GM12875 (cell line): ENCODE measurements at regions not wholly inside any gene's neighbourhood (a gene's known extent, or its start where the extent isn't known, plus 50 kb on each side); places are given as distances from the start of the nearest gene placed in this dataset.
A peak's percentile ranks its signal among the peaks of the same experiment; 100 is the strongest.

Source experiments
- H3K4me3 ChIP-seq: one replicate; pipeline ENCODE4 v1.5.1; 2011; ENCODE audit warnings: low read depth, low read length, control low read depth
- TF ChIP-seq, protein P1 (sequence below): IDR thresholded peaks from 2 replicates; pipeline ENCODE4 v1.5.1; 2011; ENCODE audit warnings: low read depth, mild to moderate bottlenecking, control low read depth, inconsistent platforms, low read length, moderate library complexity, borderline replicate concordance; ENCODE audit not compliant: insufficient read depth

DNA sequence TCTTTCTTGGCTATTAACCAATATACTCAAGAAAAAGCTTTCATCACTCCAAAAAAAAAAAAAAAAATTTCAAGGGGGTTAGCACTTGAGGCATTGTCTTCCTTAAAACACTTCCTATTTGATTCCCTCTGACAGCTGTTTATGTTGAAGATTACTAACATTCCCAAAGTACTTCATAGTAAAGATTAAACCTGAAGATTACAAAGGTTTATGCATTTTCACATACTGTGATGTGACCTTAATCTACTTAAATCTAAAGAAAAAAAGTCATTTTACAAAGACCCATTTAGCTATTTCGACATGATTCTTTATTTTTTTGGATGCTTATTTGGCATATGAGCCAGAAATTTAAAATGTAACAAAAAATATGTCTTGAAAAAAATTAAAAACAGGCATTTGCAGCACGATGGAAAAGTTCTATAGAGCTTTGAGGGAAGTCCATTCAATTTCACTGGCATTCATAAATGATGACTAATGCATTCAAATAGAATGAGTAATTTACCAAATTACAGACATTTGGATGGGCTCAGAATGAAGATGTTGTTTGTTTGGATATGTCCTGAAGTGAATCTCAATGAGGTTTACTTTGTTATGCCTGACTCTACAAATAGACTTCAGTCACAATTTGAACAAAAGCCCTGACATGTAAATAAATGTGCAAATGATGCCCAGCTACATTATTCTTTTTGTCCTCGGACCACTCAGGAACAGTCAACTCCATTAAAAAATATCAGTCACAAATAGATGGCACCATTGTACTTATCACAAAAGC is 674.6 kb upstream of the MARCKS start:
- no peak overlapping the region for H3K4me3 ChIP-seq

DNA sequence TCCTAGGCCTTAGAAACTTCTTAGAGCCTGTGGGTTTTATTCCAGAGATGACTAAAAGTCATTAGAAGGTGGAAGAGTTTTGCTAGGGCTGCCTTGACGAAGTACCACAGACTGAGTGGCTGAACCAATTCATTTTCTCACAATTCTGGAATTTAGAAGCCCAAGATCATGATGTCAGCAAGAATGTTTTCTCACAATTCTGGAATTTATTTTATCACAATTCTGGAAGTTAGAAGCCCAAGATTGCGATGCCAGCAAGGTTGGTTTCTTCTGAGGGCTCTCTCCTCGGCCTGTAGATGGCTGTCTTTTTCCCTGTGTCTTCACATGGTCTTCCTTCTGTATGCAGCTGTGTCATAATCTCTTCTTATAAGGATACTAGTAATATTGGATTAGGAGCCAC is 672.9 kb upstream of the MARCKS start:
- no peak overlapping the region for H3K4me3 ChIP-seq
- TF ChIP-seq, protein P1, sequence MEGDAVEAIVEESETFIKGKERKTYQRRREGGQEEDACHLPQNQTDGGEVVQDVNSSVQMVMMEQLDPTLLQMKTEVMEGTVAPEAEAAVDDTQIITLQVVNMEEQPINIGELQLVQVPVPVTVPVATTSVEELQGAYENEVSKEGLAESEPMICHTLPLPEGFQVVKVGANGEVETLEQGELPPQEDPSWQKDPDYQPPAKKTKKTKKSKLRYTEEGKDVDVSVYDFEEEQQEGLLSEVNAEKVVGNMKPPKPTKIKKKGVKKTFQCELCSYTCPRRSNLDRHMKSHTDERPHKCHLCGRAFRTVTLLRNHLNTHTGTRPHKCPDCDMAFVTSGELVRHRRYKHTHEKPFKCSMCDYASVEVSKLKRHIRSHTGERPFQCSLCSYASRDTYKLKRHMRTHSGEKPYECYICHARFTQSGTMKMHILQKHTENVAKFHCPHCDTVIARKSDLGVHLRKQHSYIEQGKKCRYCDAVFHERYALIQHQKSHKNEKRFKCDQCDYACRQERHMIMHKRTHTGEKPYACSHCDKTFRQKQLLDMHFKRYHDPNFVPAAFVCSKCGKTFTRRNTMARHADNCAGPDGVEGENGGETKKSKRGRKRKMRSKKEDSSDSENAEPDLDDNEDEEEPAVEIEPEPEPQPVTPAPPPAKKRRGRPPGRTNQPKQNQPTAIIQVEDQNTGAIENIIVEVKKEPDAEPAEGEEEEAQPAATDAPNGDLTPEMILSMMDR, result no peak

More for the DNA sequence above, 674.6 kb upstream of the MARCKS start:
- TF ChIP-seq, protein P1, result no peak

DNA sequence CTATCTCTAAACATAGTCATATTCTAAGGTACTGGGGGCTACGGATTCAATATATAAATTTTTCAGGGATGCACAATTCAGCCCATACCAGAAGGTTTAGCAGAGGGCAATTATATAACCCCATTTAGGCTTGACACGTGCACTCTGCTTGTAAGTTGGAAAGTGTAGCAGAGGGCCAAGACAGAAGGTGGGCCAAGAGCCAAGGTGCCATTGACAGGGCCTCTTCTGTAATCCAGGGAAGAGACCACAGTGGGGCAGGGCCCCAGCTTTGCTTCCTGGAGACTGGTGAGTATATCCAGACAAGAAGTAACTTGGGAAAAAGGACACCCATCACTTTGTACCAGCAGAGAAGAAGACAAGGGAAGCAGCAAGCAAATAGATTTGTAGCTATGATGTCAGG is 672.4 kb upstream of the MARCKS start:
- TF ChIP-seq, protein P1, result no peak
- no peak overlapping the region for H3K4me3 ChIP-seq

DNA sequence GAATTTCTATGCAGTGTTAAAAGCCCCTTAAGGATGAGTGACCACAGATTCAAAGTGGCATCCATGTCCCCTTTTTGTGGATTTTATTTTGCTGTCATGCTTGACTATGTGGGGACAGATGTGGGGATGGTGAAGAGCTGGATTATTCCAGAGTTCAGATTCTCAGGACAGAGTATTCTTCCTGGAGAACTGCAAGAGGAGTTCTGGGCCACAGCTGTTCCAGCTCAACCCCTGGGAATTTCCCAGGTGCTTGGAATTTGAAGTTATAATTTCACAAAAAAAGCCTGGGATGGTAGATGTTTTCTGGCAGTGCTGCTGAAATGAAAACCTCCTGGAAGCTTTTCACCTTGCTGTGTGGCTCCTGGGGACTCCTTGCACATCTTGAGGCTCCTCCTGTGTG is 671.8 kb upstream of the MARCKS start:
- TF ChIP-seq, protein P1, result no peak
- H3K4me3 ChIP-seq, result no peak overlapping the region

DNA sequence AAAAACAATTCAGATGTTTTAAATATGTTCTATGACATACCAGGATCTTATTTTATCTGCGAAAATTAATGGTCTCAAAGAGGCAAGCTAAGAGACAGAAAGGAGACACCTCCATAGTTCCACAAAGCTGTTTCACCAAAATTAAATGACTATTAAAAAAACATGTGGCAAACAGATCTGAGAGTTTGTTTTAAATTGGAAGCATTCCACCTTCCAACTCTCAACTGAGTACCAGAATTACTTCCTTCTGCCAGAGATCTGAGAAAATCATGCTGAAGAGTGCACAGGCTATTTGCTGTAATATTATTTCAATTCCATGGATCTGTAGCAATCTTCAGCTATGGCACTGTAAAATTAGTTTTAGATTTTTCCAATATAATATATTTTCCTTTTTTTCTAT is 669.5 kb upstream of the MARCKS start:
- H3K4me3 ChIP-seq, result no peak overlapping the region
- TF ChIP-seq, protein P1, result no peak

DNA sequence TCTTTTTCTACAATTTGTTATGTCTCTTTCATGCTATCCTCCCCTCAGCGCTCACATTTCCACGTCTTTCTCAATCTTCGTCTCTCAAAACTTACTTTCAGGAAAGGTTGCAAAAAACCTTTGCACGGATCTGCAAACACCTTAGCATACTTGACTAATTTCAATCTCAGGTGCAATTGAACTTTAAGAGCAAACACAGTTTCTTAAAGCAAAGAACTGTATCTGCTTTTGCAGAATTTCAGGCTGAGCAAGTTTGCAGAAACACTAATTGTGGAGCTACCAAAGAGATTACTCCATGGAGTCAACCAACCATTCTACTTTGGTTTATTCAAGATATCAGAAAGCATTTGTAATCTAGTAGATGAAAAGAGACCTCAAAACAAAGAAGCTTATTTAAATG is 668.2 kb upstream of the MARCKS start:
- TF ChIP-seq, protein P1, result no peak
- no peak overlapping the region for H3K4me3 ChIP-seq

DNA sequence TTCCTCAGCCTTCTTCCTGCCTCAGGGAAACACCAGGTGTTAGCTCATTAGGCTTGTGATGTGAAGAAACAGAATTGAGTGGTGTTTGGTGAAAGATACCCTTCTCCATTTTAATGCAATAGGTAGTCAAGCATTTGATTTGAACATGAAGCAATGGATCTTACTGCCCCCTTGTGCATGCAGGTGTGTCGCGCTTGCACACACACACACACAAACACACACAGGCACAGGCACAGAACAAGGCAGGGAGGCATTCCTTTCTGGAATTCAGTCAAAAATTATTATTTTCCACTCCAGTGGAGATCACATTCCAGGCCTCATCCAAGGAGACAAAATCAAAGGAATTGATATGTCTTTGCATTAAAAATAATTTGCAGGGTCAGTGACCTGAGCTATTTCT is 667.0 kb upstream of the MARCKS start:
- H3K4me3 ChIP-seq, result no peak overlapping the region
- TF ChIP-seq, protein P1, result peak; percentile 6; the same call in 1 of the 2 replicates
